ENCODE measurements at regions not wholly inside any gene's neighbourhood (a gene's known extent, or its start where the extent isn't known, plus 50 kb on each side); places are given as distances from the start of the nearest gene placed in this dataset.
"Not testable (repeated sequence)": the region's sequence is repeated elsewhere in the genome, so short reads cannot be mapped to it uniquely, and the experiment has no call there.

- intact Hi-C loops (cut with DNase I, micrococcal nuclease), result no loop called here
- no peaks in the 10 kb centered on the region for H3K36me3 ChIP-seq (ENCODE audit: low read depth)
- no peak overlapping the region for H3K4me3 ChIP-seq
- H3K4me1 ChIP-seq (ENCODE audit: low read depth), result no peaks in the 10 kb centered on the region
- no peaks in the 10 kb centered on the region for H3K9me3 ChIP-seq
- TF ChIP-seq CTCF (IDR thresholded peaks at IDR 0.05), result no peak
- DNase-seq, result no peak
- no peak for ATAC-seq
These were observed 299.1 kb upstream of the PRR16 start for GRCh38 chr5:120164986-120165385.

GRCh38 chr5:120173125-120173524, 291.0 kb upstream of the PRR16 start:
- Histone ChIP-seq H3K4me1 (ENCODE audit: low read depth) (no peaks in the 10 kb centered on the region), H3K9me3 (no peaks in the 10 kb centered on the region), H3K36me3 (ENCODE audit: low read depth) (no peaks in the 10 kb centered on the region), H3K4me3 (no peak overlapping the region)
- no peak for ATAC-seq
- no peak for TF ChIP-seq CTCF (IDR thresholded peaks at IDR 0.05)
- intact Hi-C loops (cut with DNase I, micrococcal nuclease), result no loop called here
- no peak for DNase-seq

GRCh38 chr5:120174089-120174488, 290.0 kb upstream of the PRR16 start:
- ATAC-seq, result no peak
- TF ChIP-seq CTCF (IDR thresholded peaks at IDR 0.05), result no peak
- peak in 1 of 3 donors; percentile 27 for DNase-seq
- Histone ChIP-seq H3K4me1 (ENCODE audit: low read depth) (no peaks in the 10 kb centered on the region), H3K36me3 (ENCODE audit: low read depth) (no peaks in the 10 kb centered on the region), H3K4me3 (no peak overlapping the region), H3K9me3 (no peaks in the 10 kb centered on the region)
- intact Hi-C loops (cut with DNase I, micrococcal nuclease), result no loop called here

GRCh38 chr5:120181238-120181637, 282.9 kb upstream of the PRR16 start:
- ATAC-seq; H3K36me3 ChIP-seq (ENCODE audit: low read depth); H3K9me3 ChIP-seq; H3K4me1 ChIP-seq (ENCODE audit: low read depth); intact Hi-C loops (cut with DNase I, micrococcal nuclease); H3K4me3 ChIP-seq; DNase-seq: not testable (repeated sequence)

- ATAC-seq; DNase-seq; H3K4me3 ChIP-seq; H3K36me3 ChIP-seq (ENCODE audit: low read depth); H3K9me3 ChIP-seq; H3K4me1 ChIP-seq (ENCODE audit: low read depth); intact Hi-C loops (cut with DNase I, micrococcal nuclease): not testable (repeated sequence)
These were observed 269.4 kb upstream of the PRR16 start for GRCh38 chr5:120194650-120195049.

GRCh38 chr5:120199559-120199958, 264.5 kb upstream of the PRR16 start:
- DNase-seq, result no peak
- Histone ChIP-seq H3K9me3 (no peaks in the 10 kb centered on the region), H3K36me3 (ENCODE audit: low read depth) (no peaks in the 10 kb centered on the region), H3K4me1 (ENCODE audit: low read depth) (no peaks in the 10 kb centered on the region), H3K4me3 (no peak overlapping the region)
- intact Hi-C loops (cut with DNase I, micrococcal nuclease), result no loop called here
- TF ChIP-seq CTCF (IDR thresholded peaks at IDR 0.05), result no peak
- ATAC-seq, result no peak

- ATAC-seq (no peak), DNase-seq (no peak)
- Histone ChIP-seq H3K36me3 (ENCODE audit: low read depth) (no peaks in the 10 kb centered on the region), H3K9me3 (no peaks in the 10 kb centered on the region), H3K4me3 (no peak overlapping the region), H3K4me1 (ENCODE audit: low read depth) (no peaks in the 10 kb centered on the region)
- TF ChIP-seq CTCF (IDR thresholded peaks at IDR 0.05), result no peak
- intact Hi-C loops (cut with DNase I, micrococcal nuclease), result no loop called here
These were observed 257.0 kb upstream of the PRR16 start for GRCh38 chr5:120207129-120207528.

All from mucosa of descending colon (tissue), 3 donors.